ENCODE measurements at regions not wholly inside any gene's neighbourhood (a gene's known extent, or its start where the extent isn't known, plus 50 kb on each side); places are given as distances from the start of the nearest gene placed in this dataset.

GRCh38 chr5:2929779-2930178, 178.3 kb upstream of the IRX2 start:
- no peak for DNase-seq

GRCh38 chr5:2921651-2922050, 170.2 kb upstream of the IRX2 start:
- DNase-seq = no peak

GRCh38 chr5:2921176-2921575, 169.7 kb upstream of the IRX2 start:
- no peak for DNase-seq

- no peak for DNase-seq
Measured at GRCh38 chr5:2920312-2920711, 168.8 kb upstream of the IRX2 start.

GRCh38 chr5:2919310-2920018, 168.0 kb upstream of the IRX2 start:
- DNase-seq = no peak

- no peak for DNase-seq
Measured at GRCh38 chr5:2917524-2917923, 166.0 kb upstream of the IRX2 start.

GRCh38 chr5:2917093-2917492, 165.6 kb upstream of the IRX2 start:
- no peak for DNase-seq

GRCh38 chr5:2916076-2916682, 164.7 kb upstream of the IRX2 start:
- no peak for DNase-seq

- DNase-seq = no peak
Measured at GRCh38 chr5:2914981-2915484, 163.6 kb upstream of the IRX2 start.

- DNase-seq = no peak
Measured at GRCh38 chr5:2914022-2914661, 162.7 kb upstream of the IRX2 start.

GRCh38 chr5:2913281-2913680, 161.8 kb upstream of the IRX2 start:
- DNase-seq = no peak

- no peak for DNase-seq
Measured at GRCh38 chr5:2912741-2913140, 161.3 kb upstream of the IRX2 start.

GRCh38 chr5:2910401-2911175, 159.1 kb upstream of the IRX2 start:
- DNase-seq = no peak

- no peak for DNase-seq
Measured at GRCh38 chr5:2909035-2909434, 157.6 kb upstream of the IRX2 start.

- no peak for DNase-seq
Measured at GRCh38 chr5:2908086-2908485, 156.6 kb upstream of the IRX2 start.

- no peak for DNase-seq
Measured at GRCh38 chr5:2906302-2907090, 155.0 kb upstream of the IRX2 start.

- no peak for DNase-seq
Measured at GRCh38 chr5:2905741-2906140, 154.3 kb upstream of the IRX2 start.

GRCh38 chr5:2904956-2905355, 153.5 kb upstream of the IRX2 start:
- no peak for DNase-seq

GRCh38 chr5:2904399-2904798, 152.9 kb upstream of the IRX2 start:
- DNase-seq = no peak

- DNase-seq = no peak
Measured at GRCh38 chr5:2903451-2904395, 152.2 kb upstream of the IRX2 start.

- DNase-seq = no peak
Measured at GRCh38 chr5:2902742-2903297, 151.3 kb upstream of the IRX2 start.

Measured in femur (tissue), 1 donor.